Peyer's patch (tissue), 4 donors: ENCODE measurements at regions not wholly inside any gene's neighbourhood (a gene's known extent, or its start where the extent isn't known, plus 50 kb on each side); places are given as distances from the start of the nearest gene placed in this dataset.

ENCODE experiments used
- POLR2A ChIP-seq, 2 donors: fragments of 450-650 bp; IDR thresholded peaks; one replicate each; pipeline ENCODE4 v1.5.1; 2017; ENCODE audit warnings: antibody characterized with exemption in 2 of 2, mild to moderate bottlenecking in 2 of 2, moderate library complexity in 2 of 2
- TF ChIP-seq, protein P1 (sequence below), 6 experiments: fragments of 450-650 bp in 4 of 6; fragments of 200-600 bp in 2 of 6; sonication (generic) in 1 of 6; IDR thresholded peaks; one replicate each; pipeline ENCODE4 v1.5.1; 2017 to 2019; ENCODE audit warnings: antibody characterized with exemption in 6 of 6, mild to moderate bottlenecking in 3 of 6, moderate library complexity in 1 of 6

DNA sequence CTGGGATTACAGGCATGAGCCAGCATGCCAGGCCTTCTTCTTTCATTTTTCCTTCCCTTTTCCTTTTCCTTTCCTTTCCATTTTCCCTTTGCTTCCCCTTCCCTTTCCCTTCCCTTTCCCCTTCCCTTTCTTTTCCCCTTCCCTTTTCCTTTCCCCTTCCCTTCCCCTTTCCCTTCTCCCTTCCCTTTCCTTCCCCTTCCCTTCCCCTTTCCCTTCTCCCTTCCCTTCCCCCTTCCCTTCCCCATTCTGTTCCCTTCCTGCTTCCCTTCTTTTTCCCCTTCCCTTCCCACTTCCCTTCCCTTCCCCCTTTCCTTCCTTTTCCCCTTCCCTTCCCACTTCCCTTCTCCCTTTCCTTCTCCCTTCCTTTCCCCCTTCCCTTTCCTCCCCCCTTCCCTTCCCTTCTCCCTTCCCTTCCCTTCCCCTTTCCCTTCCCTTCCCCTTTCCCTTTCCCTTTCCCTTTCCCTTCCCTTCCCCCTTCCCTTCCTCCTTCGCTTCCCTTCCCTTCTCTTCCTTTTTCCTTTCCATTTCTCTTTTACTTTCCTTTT lies 712.2 kb upstream of the POM121L12 start:
- TF ChIP-seq, protein P1, sequence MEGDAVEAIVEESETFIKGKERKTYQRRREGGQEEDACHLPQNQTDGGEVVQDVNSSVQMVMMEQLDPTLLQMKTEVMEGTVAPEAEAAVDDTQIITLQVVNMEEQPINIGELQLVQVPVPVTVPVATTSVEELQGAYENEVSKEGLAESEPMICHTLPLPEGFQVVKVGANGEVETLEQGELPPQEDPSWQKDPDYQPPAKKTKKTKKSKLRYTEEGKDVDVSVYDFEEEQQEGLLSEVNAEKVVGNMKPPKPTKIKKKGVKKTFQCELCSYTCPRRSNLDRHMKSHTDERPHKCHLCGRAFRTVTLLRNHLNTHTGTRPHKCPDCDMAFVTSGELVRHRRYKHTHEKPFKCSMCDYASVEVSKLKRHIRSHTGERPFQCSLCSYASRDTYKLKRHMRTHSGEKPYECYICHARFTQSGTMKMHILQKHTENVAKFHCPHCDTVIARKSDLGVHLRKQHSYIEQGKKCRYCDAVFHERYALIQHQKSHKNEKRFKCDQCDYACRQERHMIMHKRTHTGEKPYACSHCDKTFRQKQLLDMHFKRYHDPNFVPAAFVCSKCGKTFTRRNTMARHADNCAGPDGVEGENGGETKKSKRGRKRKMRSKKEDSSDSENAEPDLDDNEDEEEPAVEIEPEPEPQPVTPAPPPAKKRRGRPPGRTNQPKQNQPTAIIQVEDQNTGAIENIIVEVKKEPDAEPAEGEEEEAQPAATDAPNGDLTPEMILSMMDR (IDR thresholded peaks at IDR 0.05): no peak
- TF ChIP-seq POLR2A (IDR thresholded peaks at IDR 0.05): no peak
